ENCODE measurements at regions not wholly inside any gene's neighbourhood (a gene's known extent, or its start where the extent isn't known, plus 50 kb on each side); places are given as distances from the start of the nearest gene placed in this dataset.

GRCh38 chrX:9204560-9204959, 170.6 kb upstream of the FAM9B start:
- ATAC-seq = no peak
- peaks cover 15% of the 10 kb centered on the region for H3K4me1 Mint-ChIP-seq
- H3K4me3 ChIP-seq = no peak overlapping the region

More at GRCh38 chrX:9204560-9204959, 170.6 kb upstream of the FAM9B start:
- no peaks in the 10 kb centered on the region for H3K79me2 ChIP-seq (replicated peaks; ENCODE audit: insufficient read depth)
- DNase-seq (ENCODE audit: low spot score) = no peak
- no peaks in the 10 kb centered on the region for H3F3A ChIP-seq (replicated peaks; ENCODE audit: low read depth)
- H3K36me3 Mint-ChIP-seq (ENCODE audit: low read depth) = no peaks in the 10 kb centered on the region
- no peaks in the 10 kb centered on the region for H3K9me2 ChIP-seq (ENCODE audit: insufficient read depth)
- no peaks in the 10 kb centered on the region for H3K9me3 Mint-ChIP-seq
- TF ChIP-seq STAT1 (IDR thresholded peaks at IDR 0.05; ENCODE audit: unreplicated experiment) = no peak
- no peak for TF ChIP-seq NANOG (IDR thresholded peaks at IDR 0.05; ENCODE audit: borderline replicate concordance)
- no peak for TF ChIP-seq EZH2phosphoT487 (IDR thresholded peaks at IDR 0.05; ENCODE audit: unreplicated experiment)
- no peak for TF ChIP-seq ZNF462 (CRISPR knock-in tag; IDR thresholded peaks at IDR 0.05)
- TF ChIP-seq, protein P1, sequence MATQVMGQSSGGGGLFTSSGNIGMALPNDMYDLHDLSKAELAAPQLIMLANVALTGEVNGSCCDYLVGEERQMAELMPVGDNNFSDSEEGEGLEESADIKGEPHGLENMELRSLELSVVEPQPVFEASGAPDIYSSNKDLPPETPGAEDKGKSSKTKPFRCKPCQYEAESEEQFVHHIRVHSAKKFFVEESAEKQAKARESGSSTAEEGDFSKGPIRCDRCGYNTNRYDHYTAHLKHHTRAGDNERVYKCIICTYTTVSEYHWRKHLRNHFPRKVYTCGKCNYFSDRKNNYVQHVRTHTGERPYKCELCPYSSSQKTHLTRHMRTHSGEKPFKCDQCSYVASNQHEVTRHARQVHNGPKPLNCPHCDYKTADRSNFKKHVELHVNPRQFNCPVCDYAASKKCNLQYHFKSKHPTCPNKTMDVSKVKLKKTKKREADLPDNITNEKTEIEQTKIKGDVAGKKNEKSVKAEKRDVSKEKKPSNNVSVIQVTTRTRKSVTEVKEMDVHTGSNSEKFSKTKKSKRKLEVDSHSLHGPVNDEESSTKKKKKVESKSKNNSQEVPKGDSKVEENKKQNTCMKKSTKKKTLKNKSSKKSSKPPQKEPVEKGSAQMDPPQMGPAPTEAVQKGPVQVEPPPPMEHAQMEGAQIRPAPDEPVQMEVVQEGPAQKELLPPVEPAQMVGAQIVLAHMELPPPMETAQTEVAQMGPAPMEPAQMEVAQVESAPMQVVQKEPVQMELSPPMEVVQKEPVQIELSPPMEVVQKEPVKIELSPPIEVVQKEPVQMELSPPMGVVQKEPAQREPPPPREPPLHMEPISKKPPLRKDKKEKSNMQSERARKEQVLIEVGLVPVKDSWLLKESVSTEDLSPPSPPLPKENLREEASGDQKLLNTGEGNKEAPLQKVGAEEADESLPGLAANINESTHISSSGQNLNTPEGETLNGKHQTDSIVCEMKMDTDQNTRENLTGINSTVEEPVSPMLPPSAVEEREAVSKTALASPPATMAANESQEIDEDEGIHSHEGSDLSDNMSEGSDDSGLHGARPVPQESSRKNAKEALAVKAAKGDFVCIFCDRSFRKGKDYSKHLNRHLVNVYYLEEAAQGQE (IDR thresholded peaks at IDR 0.05; ENCODE audit: unreplicated experiment) = no peak
- no peak for TF ChIP-seq POLR2AphosphoS5 (IDR thresholded peaks at IDR 0.05; ENCODE audit: low read depth)
- no peak for TF ChIP-seq ETS1 (IDR thresholded peaks at IDR 0.05)
- no peak for TF ChIP-seq JUNB (IDR thresholded peaks at IDR 0.05; ENCODE audit: unreplicated experiment)
- TF ChIP-seq ZNF114 (CRISPR knock-in tag; IDR thresholded peaks at IDR 0.05) = no peak
- no peak overlapping the region for H2AFZ ChIP-seq
- no peak overlapping the region for H3K27ac ChIP-seq (ENCODE audit: low read depth)
- no peak overlapping the region for H3K4me2 ChIP-seq
- no peaks in the 10 kb centered on the region for H3K36me3 ChIP-seq (ENCODE audit: insufficient read depth)
- peaks cover 9% of the 10 kb centered on the region for H3K4me1 ChIP-seq (ENCODE audit: insufficient read depth)
- H3K27me3 Mint-ChIP-seq (ENCODE audit: insufficient read depth, low read depth, poor library complexity) = peaks cover 2% of the 10 kb centered on the region
- H3K27ac Mint-ChIP-seq = no peak overlapping the region
- H3K4me3 Mint-ChIP-seq = no peak overlapping the region
- no peaks in the 10 kb centered on the region for H3K27me3 ChIP-seq (ENCODE audit: insufficient read depth)
- H4K20me1 ChIP-seq (replicated peaks; ENCODE audit: insufficient read depth) = no peaks in the 10 kb centered on the region

Measured in GM23338 (cell line).